Nephron progenitor cell (in vitro differentiated cells): ENCODE measurements at regions not wholly inside any gene's neighbourhood (a gene's known extent, or its start where the extent isn't known, plus 50 kb on each side); places are given as distances from the start of the nearest gene placed in this dataset.
A peak's percentile ranks its signal among the peaks of the same experiment; 100 is the strongest.

Experiments
- DNase-seq: peaks from one replicate; pipeline ENCODE4 v3.0.0; 2021
- H3K27ac Mint-ChIP-seq: 2 replicates; pipeline ENCODE4 v1.8.0; 2021; ENCODE audit warnings: mild to moderate bottlenecking, moderate library complexity, mixed read lengths
- H3K27me3 Mint-ChIP-seq: 2 replicates; pipeline ENCODE4 v1.8.0; 2021; ENCODE audit warnings: mild to moderate bottlenecking, low read depth, mixed read lengths; ENCODE audit not compliant: poor library complexity
- H3K36me3 Mint-ChIP-seq: 2 replicates; pipeline ENCODE4 v1.8.0; 2021; ENCODE audit warnings: low read depth, mixed read lengths
- H3K4me1 Mint-ChIP-seq: 2 replicates; pipeline ENCODE4 v1.8.0; 2021; ENCODE audit warnings: mixed read lengths
- H3K4me3 Mint-ChIP-seq: 2 replicates; pipeline ENCODE4 v1.8.0; 2021; ENCODE audit warnings: mild to moderate bottlenecking, moderate library complexity, mixed read lengths
- H3K9me3 Mint-ChIP-seq: 2 replicates; pipeline ENCODE4 v1.8.0; 2021; ENCODE audit warnings: mild to moderate bottlenecking, moderate library complexity, mixed read lengths
- CTCF ChIP-seq: fragments of 200-600 bp; sonication (generic); IDR thresholded peaks from 2 replicates; pipeline ENCODE4 v1.5.0; 2021; ENCODE audit warnings: antibody characterized with exemption

- Mint-ChIP-seq H3K27ac (peak overlapping the region; percentile 52), H3K4me3 (no peak overlapping the region), H3K4me1 (peaks cover 16% of the 10 kb centered on the region), H3K36me3 (no peaks in the 10 kb centered on the region), H3K27me3 (peaks cover 17% of the 10 kb centered on the region), H3K9me3 (no peaks in the 10 kb centered on the region)
- TF ChIP-seq CTCF, result no peak
- DNase-seq, result no peak
These were observed 185.8 kb downstream of the SNX10 start for GRCh38 chr7:26477381-26477990.

- Mint-ChIP-seq H3K27me3 (peaks cover 16% of the 10 kb centered on the region), H3K4me3 (no peak overlapping the region), H3K4me1 (peaks cover 21% of the 10 kb centered on the region), H3K27ac (no peak overlapping the region), H3K36me3 (no peaks in the 10 kb centered on the region), H3K9me3 (peaks cover 9% of the 10 kb centered on the region)
- DNase-seq, result no peak
- TF ChIP-seq CTCF, result no peak
These were observed 186.9 kb downstream of the SNX10 start for GRCh38 chr7:26478550-26478949.

- TF ChIP-seq CTCF, result no peak
- Mint-ChIP-seq H3K4me1 (peaks cover 21% of the 10 kb centered on the region), H3K9me3 (peaks cover 18% of the 10 kb centered on the region), H3K36me3 (peaks cover 4% of the 10 kb centered on the region), H3K4me3 (no peak overlapping the region), H3K27me3 (peaks cover 16% of the 10 kb centered on the region), H3K27ac (no peak overlapping the region)
- no peak for DNase-seq
These were observed 187.9 kb downstream of the SNX10 start for GRCh38 chr7:26479581-26479980.

GRCh38 chr7:26480156-26480555, 188.5 kb downstream of the SNX10 start:
- Mint-ChIP-seq H3K9me3 (peaks cover 23% of the 10 kb centered on the region), H3K36me3 (peaks cover 4% of the 10 kb centered on the region), H3K4me1 (peaks cover 23% of the 10 kb centered on the region), H3K4me3 (no peak overlapping the region), H3K27ac (no peak overlapping the region), H3K27me3 (peaks cover 11% of the 10 kb centered on the region)
- DNase-seq, result no peak
- no peak for TF ChIP-seq CTCF

GRCh38 chr7:26482927-26483326, 191.3 kb downstream of the SNX10 start:
- Mint-ChIP-seq H3K27me3 (peaks cover 7% of the 10 kb centered on the region), H3K27ac (no peak overlapping the region), H3K9me3 (peaks cover 24% of the 10 kb centered on the region), H3K36me3 (peaks cover 4% of the 10 kb centered on the region), H3K4me1 (peaks cover 40% of the 10 kb centered on the region), H3K4me3 (no peak overlapping the region)
- DNase-seq, result no peak
- no peak for TF ChIP-seq CTCF

GRCh38 chr7:26483843-26484242, 192.2 kb downstream of the SNX10 start:
- TF ChIP-seq CTCF, result no peak
- no peak overlapping the region for H3K27ac Mint-ChIP-seq
- H3K4me3 Mint-ChIP-seq, result no peak overlapping the region
- no peak for DNase-seq
- peaks cover 4% of the 10 kb centered on the region for H3K36me3 Mint-ChIP-seq
- peaks cover 24% of the 10 kb centered on the region for H3K9me3 Mint-ChIP-seq
- peaks cover 7% of the 10 kb centered on the region for H3K27me3 Mint-ChIP-seq
- peaks cover 49% of the 10 kb centered on the region for H3K4me1 Mint-ChIP-seq
